Ishikawa (cell line): ENCODE measurements at regions not wholly inside any gene's neighbourhood (a gene's known extent, or its start where the extent isn't known, plus 50 kb on each side); places are given as distances from the start of the nearest gene placed in this dataset.

Experiments
- CREB1 ChIP-seq: IDR thresholded peaks from 2 replicates; pipeline ENCODE4 v1.6.1; 2012; ENCODE audit warnings: low read depth
- FOXM1 ChIP-seq: IDR thresholded peaks from 2 replicates; pipeline ENCODE4 v1.6.1; 2012; ENCODE audit warnings: low read depth, borderline replicate concordance
- TAF1 ChIP-seq: IDR thresholded peaks from 2 replicates; pipeline ENCODE4 v1.6.1; 2012; ENCODE audit warnings: low read depth, mild to moderate bottlenecking
- TCF12 ChIP-seq: IDR thresholded peaks from 2 replicates; pipeline ENCODE4 v1.6.1; 2012; ENCODE audit warnings: low read depth
- TF ChIP-seq, protein P1 (sequence below): IDR thresholded peaks from 2 replicates; pipeline ENCODE4 v1.6.1; 2012; ENCODE audit warnings: low read depth, mild to moderate bottlenecking

DNA sequence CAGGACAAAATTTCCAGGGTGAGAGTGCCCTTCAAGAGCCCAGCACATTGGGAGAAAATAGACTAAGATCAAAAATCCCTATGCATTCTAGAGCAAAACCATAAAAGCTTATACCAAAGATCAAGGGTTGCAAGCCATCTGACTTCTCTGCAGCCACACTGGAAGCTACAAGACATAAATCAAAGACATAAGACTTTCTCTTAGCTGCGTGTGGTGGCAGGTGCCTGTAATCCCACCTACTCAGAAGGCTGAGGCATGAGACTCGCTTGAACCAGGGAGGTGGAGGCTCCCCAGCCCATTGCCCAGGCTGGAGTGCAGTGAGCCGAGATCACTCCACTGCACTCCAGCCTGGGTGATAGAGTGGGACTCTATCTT is 91.9 kb upstream of the NXT1 start:
- TF ChIP-seq, protein P1, sequence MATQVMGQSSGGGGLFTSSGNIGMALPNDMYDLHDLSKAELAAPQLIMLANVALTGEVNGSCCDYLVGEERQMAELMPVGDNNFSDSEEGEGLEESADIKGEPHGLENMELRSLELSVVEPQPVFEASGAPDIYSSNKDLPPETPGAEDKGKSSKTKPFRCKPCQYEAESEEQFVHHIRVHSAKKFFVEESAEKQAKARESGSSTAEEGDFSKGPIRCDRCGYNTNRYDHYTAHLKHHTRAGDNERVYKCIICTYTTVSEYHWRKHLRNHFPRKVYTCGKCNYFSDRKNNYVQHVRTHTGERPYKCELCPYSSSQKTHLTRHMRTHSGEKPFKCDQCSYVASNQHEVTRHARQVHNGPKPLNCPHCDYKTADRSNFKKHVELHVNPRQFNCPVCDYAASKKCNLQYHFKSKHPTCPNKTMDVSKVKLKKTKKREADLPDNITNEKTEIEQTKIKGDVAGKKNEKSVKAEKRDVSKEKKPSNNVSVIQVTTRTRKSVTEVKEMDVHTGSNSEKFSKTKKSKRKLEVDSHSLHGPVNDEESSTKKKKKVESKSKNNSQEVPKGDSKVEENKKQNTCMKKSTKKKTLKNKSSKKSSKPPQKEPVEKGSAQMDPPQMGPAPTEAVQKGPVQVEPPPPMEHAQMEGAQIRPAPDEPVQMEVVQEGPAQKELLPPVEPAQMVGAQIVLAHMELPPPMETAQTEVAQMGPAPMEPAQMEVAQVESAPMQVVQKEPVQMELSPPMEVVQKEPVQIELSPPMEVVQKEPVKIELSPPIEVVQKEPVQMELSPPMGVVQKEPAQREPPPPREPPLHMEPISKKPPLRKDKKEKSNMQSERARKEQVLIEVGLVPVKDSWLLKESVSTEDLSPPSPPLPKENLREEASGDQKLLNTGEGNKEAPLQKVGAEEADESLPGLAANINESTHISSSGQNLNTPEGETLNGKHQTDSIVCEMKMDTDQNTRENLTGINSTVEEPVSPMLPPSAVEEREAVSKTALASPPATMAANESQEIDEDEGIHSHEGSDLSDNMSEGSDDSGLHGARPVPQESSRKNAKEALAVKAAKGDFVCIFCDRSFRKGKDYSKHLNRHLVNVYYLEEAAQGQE, result no peak
- TF ChIP-seq FOXM1 (no peak), TAF1 (no peak), TCF12 (no peak), CREB1 (no peak)
